ENCODE measurements at regions not wholly inside any gene's neighbourhood (a gene's known extent, or its start where the extent isn't known, plus 50 kb on each side); places are given as distances from the start of the nearest gene placed in this dataset.

- DNase-seq: no peak
Observed at GRCh38 chr18:72342933-72343332, 201.2 kb downstream of the CBLN2 start.

DNA sequence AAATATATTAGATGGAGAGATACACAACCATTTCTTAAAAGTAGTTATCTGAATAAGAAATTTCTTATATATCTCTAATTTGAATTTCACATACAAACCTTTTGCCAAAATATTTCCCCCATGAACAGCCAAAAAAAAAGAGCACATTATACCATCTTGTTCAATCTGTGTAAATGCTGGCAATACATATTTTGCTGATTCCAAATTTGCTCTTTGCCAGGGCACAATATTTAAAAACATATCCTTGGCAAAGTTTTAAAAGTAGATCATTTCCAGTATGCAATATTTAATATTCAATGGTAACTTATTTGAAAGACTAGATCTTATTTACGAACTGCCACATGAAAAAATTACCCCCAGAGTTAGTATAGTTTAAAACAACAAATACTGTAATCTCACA lies 204.2 kb downstream of the CBLN2 start:
- no peak for DNase-seq

- no peak for DNase-seq
Observed at GRCh38 chr18:72336786-72337185, 207.4 kb downstream of the CBLN2 start.

- DNase-seq: no peak
Observed at GRCh38 chr18:72329533-72329932, 214.6 kb downstream of the CBLN2 start.

GRCh38 chr18:72325307-72325706 lies 218.8 kb downstream of the CBLN2 start:
- no peak for DNase-seq

- no peak for DNase-seq
Observed at GRCh38 chr18:72324677-72325076, 219.5 kb downstream of the CBLN2 start.

- DNase-seq: no peak
Observed at GRCh38 chr18:72316497-72316896, 227.6 kb downstream of the CBLN2 start.

DNA sequence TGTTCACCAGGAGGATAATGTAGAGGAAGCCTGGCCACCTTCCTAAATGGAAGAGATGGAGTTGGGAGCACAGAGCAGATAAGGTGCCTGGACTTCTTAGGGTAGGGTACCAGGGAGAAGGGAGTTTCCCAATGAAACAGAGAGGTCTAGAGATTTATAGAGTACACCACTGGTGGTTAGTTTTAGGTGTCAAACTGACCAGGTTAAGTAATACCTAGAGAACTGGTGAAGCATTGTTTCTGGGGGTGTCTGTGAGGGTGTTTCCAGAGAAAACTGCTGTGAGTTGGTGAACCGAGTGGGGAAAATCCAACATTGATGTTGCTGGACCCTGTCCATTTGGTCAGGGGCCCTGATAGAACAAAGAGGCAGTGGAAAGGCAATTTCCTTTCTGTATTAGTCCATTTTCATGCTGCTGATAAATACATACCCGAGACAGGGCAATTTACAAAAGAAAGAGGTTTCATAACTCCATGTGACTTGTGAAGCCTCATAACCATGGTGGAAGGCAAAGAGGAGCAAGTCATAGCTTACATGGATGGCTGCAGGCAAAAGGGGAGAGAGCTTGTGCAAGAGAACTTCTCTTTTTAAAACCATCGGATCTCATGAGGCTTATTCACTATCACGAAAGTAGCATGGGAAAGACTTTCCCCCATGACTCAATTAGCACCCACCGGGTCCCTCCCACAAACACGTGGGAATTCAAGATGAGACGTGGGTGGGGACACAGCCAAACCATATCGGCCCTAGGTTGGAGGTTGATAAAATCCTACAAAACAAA lies 260.8 kb downstream of the CBLN2 start:
- DNase-seq: no peak

DNA sequence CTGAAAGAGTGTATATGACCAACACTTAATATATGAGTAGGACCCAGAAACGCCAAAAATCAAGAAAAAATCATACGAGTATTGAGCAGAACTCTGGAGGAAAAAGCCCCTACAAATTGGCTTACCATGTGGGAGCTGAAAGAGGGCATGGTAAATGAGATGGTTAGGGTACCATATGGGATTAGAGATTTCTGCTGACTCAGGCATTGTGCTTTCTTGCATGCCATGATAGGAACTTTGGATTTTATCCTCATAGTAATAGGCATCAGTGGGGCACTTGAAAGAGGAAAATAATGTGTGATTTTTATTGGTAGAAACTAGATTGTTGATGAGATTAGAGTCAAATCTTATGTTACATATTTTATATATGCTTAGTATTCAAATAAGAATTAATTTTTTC lies 271.1 kb downstream of the CBLN2 start:
- no peak for DNase-seq

DNA sequence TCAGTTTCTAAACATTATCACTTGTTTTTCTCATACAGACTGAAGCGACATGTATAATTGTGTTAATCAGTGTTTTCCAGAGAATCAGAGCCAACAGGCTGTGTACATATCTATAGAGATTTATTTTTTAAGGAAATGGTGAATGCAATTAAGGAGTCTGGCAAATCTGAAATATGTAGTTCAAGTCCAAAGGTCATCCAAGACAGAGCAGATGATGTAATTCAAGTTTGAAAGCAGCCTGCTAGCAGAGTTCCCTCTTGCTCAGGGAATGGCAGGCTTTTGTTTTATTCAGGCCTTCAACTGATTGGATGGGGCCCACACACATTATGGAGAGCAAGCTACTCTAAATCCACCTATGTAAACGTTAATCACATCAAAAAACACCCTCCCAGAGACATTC lies 282.6 kb downstream of the CBLN2 start:
- DNase-seq: no peak

GRCh38 chr18:72246076-72246475 lies 298.1 kb downstream of the CBLN2 start:
- no peak for DNase-seq

DNA sequence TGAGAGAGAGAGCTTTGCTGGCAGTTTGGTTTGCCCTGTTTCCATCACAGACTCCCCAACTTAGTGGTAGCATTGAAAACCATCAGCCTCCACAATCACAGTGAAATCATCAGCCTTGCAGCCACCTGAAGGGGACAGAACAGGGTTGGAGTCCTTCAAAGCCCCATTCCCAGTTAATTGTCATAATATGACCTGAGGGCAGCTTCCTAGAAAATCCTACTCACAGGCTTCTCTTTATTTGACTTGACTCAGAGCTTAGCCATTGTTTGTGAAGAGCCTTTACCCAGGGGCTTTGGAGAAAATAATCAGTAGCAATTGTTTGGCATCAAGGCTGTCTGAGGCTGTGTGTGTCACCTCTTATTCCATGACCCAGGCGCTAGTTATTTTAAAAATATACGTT lies 308.7 kb downstream of the CBLN2 start:
- DNase-seq: no peak

GRCh38 chr18:72233106-72233505 lies 311.0 kb downstream of the CBLN2 start:
- no peak for DNase-seq

DNA sequence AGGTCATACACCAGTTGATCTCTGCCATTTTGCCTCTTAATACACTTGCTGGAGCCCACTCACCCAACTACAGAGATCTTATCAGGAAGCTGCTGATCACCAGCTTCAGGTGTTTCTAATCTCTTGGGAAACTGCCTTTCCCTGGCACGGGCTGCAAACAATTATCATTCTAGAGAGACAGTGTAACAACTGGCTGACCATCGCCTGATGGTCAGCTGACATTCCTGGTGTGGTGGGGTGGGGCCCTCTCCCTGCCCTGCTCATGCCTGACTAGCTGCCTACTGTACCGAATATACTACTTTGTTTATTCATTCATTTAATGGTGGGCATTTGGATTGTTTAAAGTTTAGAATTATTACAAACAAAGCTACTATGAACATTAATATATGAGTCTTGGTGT lies 311.5 kb downstream of the CBLN2 start:
- no peak for DNase-seq

DNA sequence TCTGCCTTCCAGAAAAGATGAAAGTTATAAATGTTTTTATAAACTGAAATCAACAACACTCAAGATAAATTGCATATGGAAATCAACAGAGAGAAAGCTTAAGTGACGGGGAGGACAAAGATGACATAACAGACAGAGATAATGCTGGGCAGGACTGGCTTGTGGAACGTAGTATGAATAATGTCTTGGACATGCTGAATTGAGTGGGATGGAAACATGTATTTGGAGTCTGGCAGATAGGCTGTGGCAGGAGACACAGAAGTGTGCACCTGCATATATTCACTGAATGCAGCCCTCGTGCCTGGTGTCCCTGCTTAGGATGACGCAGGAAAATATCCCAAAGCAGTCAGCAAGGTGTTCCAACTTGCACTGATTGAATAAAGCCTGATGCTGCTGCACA lies 318.2 kb downstream of the CBLN2 start:
- no peak for DNase-seq

DNA sequence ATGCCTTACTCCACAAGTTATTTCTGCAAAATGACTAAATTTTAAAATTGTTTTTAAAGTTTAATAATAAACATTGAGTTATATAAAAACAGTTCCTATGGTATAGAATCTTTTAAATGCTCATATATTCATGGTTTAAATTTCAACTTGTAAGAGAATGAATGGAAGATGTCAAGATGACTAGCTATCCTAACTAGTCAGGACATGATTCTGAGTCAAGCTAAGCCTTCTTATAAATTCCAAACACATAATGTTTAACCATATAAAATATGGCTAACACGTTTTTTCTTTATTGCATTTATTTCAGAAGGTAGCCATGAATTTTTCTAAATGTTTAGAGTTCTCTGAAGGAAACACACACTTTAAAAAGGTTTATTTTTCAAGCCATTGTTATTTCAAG lies 320.4 kb downstream of the CBLN2 start:
- DNase-seq: no peak

DNA sequence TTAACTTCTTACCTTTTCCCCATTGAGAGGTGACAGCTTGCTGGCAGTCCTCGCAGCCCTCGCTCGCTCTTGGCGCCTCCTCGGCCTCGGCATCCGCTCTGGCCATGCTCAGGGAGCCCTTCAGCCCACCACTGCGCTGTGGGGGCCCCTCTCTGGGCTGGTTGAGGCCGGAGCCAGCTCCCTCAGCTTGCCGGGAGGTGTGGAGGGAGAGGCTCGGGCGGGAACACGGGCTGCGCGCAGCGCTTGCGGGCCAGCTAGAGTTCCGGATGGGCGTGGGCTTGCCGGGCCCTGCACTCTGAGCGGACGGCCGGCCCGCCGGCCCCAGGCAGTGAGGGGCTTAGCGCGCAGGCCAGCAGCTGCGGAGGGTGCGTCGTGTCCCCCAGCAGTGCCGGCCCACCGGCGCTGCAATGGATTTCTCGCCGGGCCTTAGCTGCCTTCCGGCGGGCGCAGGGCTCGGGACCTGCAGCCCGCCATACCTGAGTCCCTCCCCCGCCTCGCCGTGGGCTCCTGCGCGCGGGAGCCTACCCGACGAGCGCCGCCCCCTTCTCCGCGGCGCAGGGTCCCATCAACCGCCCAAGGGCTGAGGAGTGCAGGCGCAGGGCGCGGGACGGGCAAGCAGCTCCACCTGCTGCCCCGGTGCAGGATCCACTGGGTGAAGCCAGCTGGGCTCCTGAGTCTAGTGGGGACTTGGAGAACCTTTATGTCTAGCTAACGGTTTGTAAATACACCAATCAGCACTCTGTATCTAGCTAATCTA lies 335.0 kb downstream of the CBLN2 start:
- no peak for DNase-seq

DNA sequence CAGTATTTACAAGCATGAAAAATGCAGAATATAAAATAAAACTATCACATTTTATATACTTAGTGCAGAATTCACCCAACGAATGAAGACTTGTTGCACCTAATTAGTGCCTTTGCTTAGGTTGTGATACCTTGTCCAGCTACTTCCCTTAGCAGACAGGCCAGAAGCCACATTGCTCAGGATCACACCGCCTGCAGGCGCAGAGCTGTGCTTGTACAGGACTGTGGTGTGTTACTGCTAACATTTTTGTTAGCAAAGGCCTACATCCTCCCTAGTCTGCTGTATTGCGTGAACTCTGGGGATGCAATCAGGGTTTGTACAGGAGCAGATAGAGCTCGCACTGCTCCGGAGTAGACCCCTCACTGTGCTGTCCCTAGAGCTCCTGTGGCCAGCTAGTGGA lies 336.9 kb downstream of the CBLN2 start:
- no peak for DNase-seq

DNA sequence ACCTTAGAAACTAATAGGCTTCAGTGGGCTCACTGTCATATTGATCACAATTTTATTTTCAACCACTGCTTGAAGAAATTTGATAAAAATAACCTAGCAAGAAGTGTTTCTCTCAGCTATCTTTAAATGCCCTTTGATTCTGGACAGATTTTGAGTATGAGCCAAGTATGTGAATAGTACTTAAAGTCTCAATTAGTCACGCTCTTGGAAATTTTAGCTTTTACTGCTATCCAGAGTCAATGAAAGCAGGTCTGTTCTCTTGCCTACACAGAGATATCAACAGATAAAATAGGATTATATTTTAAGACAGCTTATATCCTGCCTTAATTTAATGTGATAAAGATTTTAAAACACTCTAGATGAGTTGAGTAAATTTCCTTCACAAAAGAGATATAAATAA lies 337.3 kb downstream of the CBLN2 start:
- no peak for DNase-seq

GRCh38 chr18:72201032-72201431 lies 343.1 kb downstream of the CBLN2 start:
- no peak for DNase-seq

DNA sequence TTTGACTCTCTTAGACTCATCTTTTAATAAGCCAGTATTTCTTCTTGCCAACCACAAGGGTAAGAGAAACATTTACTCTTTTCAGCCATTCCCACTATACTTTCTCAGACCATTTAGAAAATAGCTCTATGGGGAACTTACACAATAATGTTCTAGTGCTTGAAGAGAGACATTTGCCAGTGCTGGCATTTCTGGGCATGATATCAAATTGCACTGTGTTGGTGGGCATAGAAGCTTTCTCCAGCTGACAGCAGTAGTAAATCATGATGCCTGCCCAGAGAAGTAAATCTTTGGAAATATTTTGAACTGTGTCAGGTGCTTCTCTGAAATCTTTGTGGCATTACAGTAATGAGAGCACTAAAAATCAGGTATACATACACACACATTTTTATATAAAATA lies 346.6 kb downstream of the CBLN2 start:
- DNase-seq: no peak

GRCh38 chr18:72194072-72194471 lies 350.1 kb downstream of the CBLN2 start:
- DNase-seq: no peak

GRCh38 chr18:72187956-72188355 lies 356.2 kb downstream of the CBLN2 start:
- DNase-seq: no peak

- DNase-seq: no peak
Observed at GRCh38 chr18:72181241-72181764, 362.8 kb downstream of the CBLN2 start.

Measured in activated CD4-positive, alpha-beta T cell treated with anti-CD3 and anti-CD28 coated beads for 1 hour (primary cell).